ENCODE measurements at regions not wholly inside any gene's neighbourhood (a gene's known extent, or its start where the extent isn't known, plus 50 kb on each side); places are given as distances from the start of the nearest gene placed in this dataset.
"Not testable (repeated sequence)": the region's sequence is repeated elsewhere in the genome, so short reads cannot be mapped to it uniquely, and the experiment has no call there.

GRCh38 chr1:197837911-197838310 lies 62.6 kb upstream of the DENND1B start:
- Histone ChIP-seq H3K36me3 (ENCODE audit: control insufficient read depth, low read length) (no peaks in the 10 kb centered on the region), H3K4me1 (ENCODE audit: control insufficient read depth, low read length) (peaks cover 4% of the 10 kb centered on the region; the same call in 1 of the 2 replicates), H3K9me3 (ENCODE audit: control insufficient read depth, insufficient read depth, low read length) (no peaks in the 10 kb centered on the region), H3K4me2 (ENCODE audit: low read length) (no peak overlapping the region), H3K4me3 (ENCODE audit: low read length) (no peak overlapping the region), H3K27me3 (ENCODE audit: control insufficient read depth, low read length) (no peaks in the 10 kb centered on the region), H3K9me2 (replicated peaks; ENCODE audit: control insufficient read depth, low read length) (no peaks in the 10 kb centered on the region), H3F3A (ENCODE audit: control insufficient read depth, insufficient read depth) (no peaks in the 10 kb centered on the region), H3K79me2 (ENCODE audit: control insufficient read depth, low read length) (no peaks in the 10 kb centered on the region), H4K20me1 (ENCODE audit: control insufficient read depth, insufficient read depth, low read depth, low read length) (no peaks in the 10 kb centered on the region), H3K27ac (ENCODE audit: low read depth, low read length) (no peak overlapping the region)
- TF ChIP-seq CTCF (IDR thresholded peaks at IDR 0.05; ENCODE audit: low read depth, low read length, poor library complexity, severe bottlenecking) (no peak), EZH2phosphoT487 (IDR thresholded peaks at IDR 0.05; ENCODE audit: borderline replicate concordance, low read length) (no peak)

GRCh38 chr1:197836356-197836755 lies 61.1 kb upstream of the DENND1B start:
- H3K4me3 ChIP-seq (ENCODE audit: low read length); H3K9me3 ChIP-seq (ENCODE audit: control insufficient read depth, insufficient read depth, low read length); H3K27me3 ChIP-seq (ENCODE audit: control insufficient read depth, low read length); H3F3A ChIP-seq (ENCODE audit: control insufficient read depth, insufficient read depth); H3K9me2 ChIP-seq (replicated peaks; ENCODE audit: control insufficient read depth, low read length); H3K36me3 ChIP-seq (ENCODE audit: control insufficient read depth, low read length); H3K79me2 ChIP-seq (ENCODE audit: control insufficient read depth, low read length); H4K20me1 ChIP-seq (ENCODE audit: control insufficient read depth, insufficient read depth, low read depth, low read length); H3K27ac ChIP-seq (ENCODE audit: low read depth, low read length); H3K4me2 ChIP-seq (ENCODE audit: low read length); H3K4me1 ChIP-seq (ENCODE audit: control insufficient read depth, low read length): not testable (repeated sequence)

- H3K4me1 ChIP-seq (ENCODE audit: control insufficient read depth, low read length); H4K20me1 ChIP-seq (ENCODE audit: control insufficient read depth, insufficient read depth, low read depth, low read length): not testable (repeated sequence)
- 0 out of 2 replicates have a peak overlapping the region, but pooled peaks have one; percentile 9 for H3K4me2 ChIP-seq (ENCODE audit: low read length)
These were observed 53.7 kb upstream of the DENND1B start for GRCh38 chr1:197829011-197829410.

DNA sequence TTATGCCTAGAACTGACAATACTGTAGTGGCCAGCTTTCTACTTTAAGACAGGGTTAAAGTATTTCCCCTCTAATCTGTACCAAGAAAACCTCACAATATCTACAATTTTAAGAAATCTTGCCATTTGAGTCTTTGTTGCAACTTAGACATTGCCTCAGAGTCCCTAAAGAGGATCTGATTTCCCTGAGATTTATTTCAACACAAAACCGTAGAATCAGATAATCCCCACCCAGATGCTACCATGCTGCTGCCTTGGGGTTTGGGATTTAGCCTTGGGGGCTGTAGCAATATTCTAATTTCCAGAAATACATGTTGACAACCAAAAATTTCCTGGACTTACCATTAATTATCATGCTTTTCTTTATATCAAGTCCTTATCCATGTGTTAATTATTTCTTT lies 50.3 kb upstream of the DENND1B start:
- Histone ChIP-seq H3K4me2 (ENCODE audit: low read length) (no peak overlapping the region), H3F3A (ENCODE audit: control insufficient read depth, insufficient read depth) (no peaks in the 10 kb centered on the region), H3K27me3 (ENCODE audit: control insufficient read depth, low read length) (no peaks in the 10 kb centered on the region), H4K20me1 (ENCODE audit: control insufficient read depth, insufficient read depth, low read depth, low read length) (no peaks in the 10 kb centered on the region), H3K79me2 (ENCODE audit: control insufficient read depth, low read length) (no peaks in the 10 kb centered on the region), H3K27ac (ENCODE audit: low read depth, low read length) (no peak overlapping the region), H3K9me2 (replicated peaks; ENCODE audit: control insufficient read depth, low read length) (no peaks in the 10 kb centered on the region), H3K4me3 (ENCODE audit: low read length) (no peak overlapping the region), H3K9me3 (ENCODE audit: control insufficient read depth, insufficient read depth, low read length) (0 out of 2 replicates have a peak, but pooled peaks cover 3% of the 10 kb centered on the region), H3K4me1 (ENCODE audit: control insufficient read depth, low read length) (peaks cover 8% of the 10 kb centered on the region), H3K36me3 (ENCODE audit: control insufficient read depth, low read length) (no peaks in the 10 kb centered on the region)
- TF ChIP-seq CTCF (IDR thresholded peaks at IDR 0.05; ENCODE audit: low read depth, low read length, poor library complexity, severe bottlenecking), result no peak
- TF ChIP-seq EZH2phosphoT487 (IDR thresholded peaks at IDR 0.05; ENCODE audit: borderline replicate concordance, low read length), result no peak

More at GRCh38 chr1:197829011-197829410, 53.7 kb upstream of the DENND1B start:
- H3K36me3 ChIP-seq (ENCODE audit: control insufficient read depth, low read length); H3K27me3 ChIP-seq (ENCODE audit: control insufficient read depth, low read length); H3K4me3 ChIP-seq (ENCODE audit: low read length); H3K9me3 ChIP-seq (ENCODE audit: control insufficient read depth, insufficient read depth, low read length); H3K9me2 ChIP-seq (replicated peaks; ENCODE audit: control insufficient read depth, low read length); H3K27ac ChIP-seq (ENCODE audit: low read depth, low read length); H3K79me2 ChIP-seq (ENCODE audit: control insufficient read depth, low read length); H3F3A ChIP-seq (ENCODE audit: control insufficient read depth, insufficient read depth): not testable (repeated sequence)
